ENCODE measurements at regions not wholly inside any gene's neighbourhood (a gene's known extent, or its start where the extent isn't known, plus 50 kb on each side); places are given as distances from the start of the nearest gene placed in this dataset.

- TF ChIP-seq CBX8 (IDR thresholded peaks at IDR 0.05; ENCODE audit: borderline replicate concordance, low read depth, low read length) = no peak
These were observed 434.2 kb upstream of the SMIM31 start (continued) for GRCh38 chr4:164319688-164320087.

Measured in H1 (cell line).